ENCODE measurements at regions not wholly inside any gene's neighbourhood (a gene's known extent, or its start where the extent isn't known, plus 50 kb on each side); places are given as distances from the start of the nearest gene placed in this dataset.
"Not testable (repeated sequence)": the region's sequence is repeated elsewhere in the genome, so short reads cannot be mapped to it uniquely, and the experiment has no call there.

DNA sequence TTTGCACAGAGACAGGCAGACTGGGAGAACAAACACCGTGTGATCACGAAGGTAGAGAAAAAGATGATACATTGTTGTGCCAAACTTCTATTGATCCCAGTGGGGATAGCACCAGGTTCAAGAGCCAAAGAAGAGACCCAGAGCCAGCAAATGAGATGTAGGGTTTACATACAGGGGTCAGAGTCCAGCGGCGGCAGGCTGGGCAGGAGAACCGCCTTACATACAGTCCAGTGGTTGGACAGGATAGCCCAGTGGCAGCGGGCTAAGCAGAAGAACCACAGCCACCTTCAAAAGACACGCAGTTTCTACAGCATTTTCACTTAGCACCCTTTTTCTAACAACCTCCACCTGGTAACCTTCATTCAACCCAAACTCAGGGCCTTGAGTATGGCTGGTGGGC lies 932.8 kb downstream of the SLC4A3 start:
- no peak for DNase-seq (ENCODE audit: low read depth in 2 of 2)

DNA sequence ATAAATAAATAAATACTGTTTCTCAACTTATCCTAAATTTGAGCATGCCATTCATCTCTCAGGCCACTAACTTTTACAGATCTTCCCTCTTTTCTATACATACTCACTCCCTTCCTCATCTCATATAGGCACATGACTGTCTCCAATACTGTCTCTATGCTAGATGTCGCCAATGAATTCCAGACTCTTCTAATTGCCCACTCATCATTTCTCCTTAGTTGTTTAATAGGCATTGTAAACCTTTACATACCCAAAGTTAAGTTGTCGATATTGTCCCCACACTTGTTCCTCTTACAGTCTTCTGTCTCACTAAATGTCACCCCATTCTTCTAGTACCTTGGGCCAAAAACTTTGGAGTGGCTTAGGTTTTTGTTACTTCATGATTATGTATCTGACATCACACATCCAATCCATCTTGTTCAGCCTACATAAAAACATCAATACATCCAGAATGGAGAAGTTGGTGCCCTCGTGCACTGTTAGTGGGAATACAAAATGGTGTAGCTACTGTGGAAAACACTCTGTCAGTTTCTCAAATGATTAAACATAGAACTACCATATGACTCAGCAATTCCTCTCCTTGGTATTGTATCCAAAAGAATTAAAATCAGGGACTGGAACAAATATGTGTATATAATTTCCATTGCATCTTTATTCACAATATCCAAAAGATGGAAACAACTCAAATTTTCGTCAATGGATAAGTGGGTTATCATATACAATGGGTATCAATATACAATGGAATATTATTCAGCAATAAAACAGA lies 935.1 kb downstream of the SLC4A3 start:
- no peak for DNase-seq (ENCODE audit: low read depth in 2 of 2)

DNA sequence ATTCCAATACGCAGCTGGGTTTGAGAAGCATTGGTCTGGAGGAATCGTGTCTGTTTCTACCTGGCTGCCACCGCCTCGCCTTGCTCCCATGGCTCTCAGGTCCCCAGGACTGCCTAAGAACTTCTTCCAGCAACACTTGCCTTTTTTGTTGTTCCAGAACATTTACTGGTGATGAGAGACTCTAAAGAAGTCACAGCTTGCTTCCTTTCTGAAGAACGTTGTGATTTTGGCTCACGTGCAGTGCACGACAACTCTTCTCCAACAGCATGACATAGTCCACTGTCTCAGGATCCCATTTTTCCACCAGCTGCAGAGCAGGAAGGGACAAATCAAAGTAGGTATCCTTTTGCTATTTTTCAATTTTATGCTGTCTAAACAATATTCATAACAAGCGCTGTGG lies 940.9 kb downstream of the SLC4A3 start:
- DNase-seq (ENCODE audit: low read depth in 2 of 2) = no peak

DNA sequence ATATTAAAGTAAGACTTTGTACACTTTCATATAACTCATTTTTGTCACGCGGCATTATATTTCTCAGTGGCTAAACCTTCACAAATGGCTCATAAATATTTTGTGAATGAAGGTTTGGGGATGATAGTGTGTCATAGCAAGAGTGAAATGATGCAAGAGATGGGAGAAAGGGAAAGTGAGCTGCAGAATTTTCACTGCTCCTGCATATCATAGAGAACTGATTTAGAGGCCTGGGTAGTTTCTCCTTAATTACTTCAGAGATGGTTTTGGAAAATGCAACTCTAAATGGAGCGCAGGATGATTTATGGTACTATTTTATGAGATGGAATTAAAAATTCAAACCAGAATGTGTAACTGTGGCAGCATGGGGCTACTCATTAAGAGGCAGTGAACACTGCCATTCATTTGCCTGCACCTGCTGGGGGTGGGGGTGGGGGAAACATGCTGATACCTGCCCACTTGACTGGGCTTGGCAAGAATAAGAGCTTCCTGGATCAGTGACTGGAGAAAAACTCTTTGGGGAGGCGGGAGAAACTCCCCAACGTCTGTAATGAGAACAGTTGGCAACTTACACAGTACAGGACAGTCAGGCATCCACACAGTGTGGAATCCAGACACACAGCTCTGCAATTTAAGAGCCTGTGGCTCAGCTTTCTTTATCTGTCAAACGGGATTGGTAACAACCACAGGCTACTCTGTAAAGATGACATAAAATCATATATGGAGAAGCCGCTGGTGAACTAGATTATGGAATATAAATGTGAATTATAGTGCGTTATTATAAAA lies 941.9 kb downstream of the SLC4A3 start:
- no peak for DNase-seq (ENCODE audit: low read depth in 2 of 2)

DNA sequence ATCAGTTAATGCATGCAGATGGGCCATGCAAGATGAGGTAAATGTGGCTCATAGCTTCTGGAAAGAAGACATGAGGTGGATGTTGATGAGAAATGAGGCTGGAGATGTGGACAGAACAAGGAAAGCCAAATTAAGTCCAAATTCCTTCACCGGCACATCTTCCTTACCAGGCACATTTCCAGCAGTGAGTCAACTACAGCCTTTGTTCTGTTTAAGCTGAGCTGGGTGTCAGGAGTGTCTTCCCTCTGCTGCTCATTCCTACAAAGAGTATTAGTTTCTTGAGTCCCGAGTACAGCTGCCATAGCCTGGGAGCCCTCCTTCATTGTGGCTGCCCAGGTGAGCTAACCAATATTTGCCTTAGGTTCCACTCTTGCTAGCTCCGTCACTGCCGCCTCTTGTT lies 945.0 kb downstream of the SLC4A3 start:
- no peak for DNase-seq (ENCODE audit: low read depth in 2 of 2)

DNA sequence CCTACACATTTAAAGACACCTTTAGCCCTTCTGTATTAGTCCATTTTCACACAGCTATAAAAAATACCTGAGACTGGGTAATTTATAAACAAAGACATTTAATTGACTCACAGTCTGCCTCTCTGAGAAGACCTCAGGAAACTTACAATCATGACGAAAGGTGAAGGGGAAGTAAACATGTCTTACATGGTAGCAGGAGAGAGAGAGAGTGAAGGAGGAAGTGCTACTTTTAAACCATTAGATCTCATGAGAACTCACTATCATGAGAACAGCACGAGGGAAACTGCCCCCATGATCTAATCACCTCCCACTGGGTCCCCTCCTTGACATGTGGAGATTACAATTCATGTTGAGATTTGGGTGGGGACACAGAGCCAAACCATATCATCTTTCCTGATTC lies 946.6 kb downstream of the SLC4A3 start:
- DNase-seq (ENCODE audit: low read depth in 2 of 2) = no peak

DNA sequence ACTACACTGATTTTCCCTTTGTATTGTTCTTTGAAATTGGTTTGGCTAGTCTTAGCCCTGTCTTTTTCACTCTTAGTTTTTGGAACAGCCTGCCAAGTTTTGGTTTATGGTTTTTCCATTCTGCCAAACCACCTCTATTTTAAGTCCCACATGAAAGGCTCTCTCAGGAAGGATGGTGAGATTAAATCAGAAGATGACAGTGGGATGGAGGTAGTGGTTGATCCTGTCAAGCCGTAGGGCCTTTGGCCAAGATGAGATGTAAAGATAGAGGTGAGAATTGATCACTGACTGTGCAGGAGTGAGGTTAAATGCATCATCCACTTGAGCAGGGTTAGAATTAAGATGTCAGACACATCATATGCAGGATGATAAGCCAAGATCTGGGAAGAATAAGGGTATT lies 948.5 kb downstream of the SLC4A3 start:
- DNase-seq (ENCODE audit: low read depth in 2 of 2) = no peak

DNA sequence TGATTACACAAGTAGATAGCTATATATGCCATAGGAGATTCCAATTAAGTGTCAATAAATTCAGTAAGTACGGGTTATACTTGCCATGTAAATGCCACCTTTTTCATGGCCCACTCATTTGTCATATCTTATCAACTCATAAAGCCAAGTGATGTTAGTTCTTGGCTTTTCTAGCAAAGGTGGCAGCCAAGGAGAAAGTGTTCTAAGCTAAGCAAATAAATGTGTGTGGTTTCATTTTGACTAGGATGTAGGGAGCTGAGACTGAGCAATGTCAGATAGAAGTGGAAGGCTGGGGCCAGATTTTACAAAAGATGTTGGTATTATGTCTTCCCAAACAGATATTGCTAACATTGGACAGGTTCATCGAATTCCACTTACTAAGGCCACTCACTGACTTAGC lies 952.0 kb downstream of the SLC4A3 start:
- DNase-seq (ENCODE audit: low read depth in 2 of 2) = no peak

DNA sequence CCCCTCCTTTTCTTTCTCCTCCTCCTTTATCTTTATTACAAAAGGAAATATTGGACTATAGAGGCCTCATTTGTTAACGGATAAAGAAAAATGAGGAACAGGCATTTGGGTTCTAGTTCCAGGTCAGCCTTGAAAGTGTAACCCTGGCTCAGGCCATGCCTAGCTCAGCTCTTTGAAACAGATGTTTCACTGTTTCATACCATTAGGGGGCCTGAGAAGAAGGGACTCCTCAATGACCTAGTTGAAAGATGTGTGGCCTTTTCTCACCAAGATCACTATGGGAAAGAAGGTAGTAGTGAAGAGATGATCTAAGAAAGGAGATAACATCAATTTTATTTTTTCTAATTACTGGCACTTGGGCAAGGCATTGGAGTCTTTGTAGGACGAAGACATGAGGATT lies 952.7 kb downstream of the SLC4A3 start:
- DNase-seq (ENCODE audit: low read depth in 2 of 2) = no peak

DNA sequence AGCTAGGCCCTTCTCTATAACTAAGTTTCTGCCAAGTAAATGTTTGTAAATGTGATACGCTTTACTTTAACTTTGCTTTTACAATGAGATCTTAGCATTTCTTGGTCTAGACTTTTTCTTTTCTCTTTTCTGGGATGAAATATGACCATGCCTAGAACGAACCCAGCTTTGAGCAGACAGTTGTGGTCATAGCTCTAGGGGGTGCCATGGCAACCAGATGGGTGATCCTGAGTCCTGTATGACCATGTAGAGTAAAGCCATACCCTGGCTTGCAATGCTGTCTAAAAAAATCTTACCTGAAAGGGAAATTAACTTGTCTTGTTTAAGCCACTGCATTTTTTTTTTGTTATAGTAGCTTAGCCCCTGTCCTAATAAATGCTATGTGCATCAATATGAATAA lies 956.3 kb downstream of the SLC4A3 start:
- no peak for DNase-seq (ENCODE audit: low read depth in 2 of 2)

DNA sequence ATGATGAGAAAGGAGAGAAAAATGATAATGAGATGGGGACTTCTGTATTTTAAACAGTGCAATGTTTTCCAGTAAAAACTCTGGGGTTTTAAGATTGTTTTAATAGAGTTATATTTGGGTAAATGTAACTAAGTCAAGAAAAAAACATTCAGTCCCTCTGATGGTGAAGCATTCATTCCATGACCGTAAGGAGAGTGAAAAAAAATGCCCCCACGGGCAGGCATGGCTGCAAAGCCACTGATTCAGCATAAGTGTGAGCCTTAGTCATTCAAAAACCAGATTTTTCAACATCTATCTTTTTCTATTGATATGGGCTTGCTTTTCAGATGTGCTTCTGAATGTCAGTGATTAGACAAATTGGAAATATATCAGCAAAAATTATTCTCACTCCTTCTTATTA lies 957.8 kb downstream of the SLC4A3 start:
- DNase-seq (ENCODE audit: low read depth in 2 of 2) = no peak

DNA sequence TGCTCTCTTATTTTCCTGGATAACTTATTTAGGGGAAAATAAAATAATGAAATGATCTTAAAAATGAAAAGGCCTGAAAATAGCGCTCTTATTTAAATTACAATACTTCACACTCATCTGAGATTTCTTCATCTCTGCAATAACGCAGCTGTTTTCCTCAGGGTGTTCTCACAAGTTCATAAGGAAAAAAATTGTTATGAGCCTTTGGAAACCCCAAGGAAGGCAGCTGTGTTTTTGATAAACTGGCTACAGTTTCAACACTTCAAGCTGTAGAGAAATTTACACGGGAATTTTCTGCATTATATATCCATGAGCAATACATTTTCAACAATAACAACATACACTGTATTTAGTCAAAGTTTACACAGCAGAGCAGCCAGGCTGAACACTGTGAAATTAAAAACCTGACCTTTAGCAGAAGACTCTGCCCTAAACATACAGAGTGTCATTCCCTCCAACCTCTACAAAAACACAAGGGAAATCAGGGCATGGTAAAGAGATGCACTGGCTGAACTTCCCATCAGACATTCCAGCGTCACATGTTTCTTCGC lies 959.6 kb downstream of the SLC4A3 start:
- DNase-seq (ENCODE audit: low read depth in 2 of 2) = no peak

DNA sequence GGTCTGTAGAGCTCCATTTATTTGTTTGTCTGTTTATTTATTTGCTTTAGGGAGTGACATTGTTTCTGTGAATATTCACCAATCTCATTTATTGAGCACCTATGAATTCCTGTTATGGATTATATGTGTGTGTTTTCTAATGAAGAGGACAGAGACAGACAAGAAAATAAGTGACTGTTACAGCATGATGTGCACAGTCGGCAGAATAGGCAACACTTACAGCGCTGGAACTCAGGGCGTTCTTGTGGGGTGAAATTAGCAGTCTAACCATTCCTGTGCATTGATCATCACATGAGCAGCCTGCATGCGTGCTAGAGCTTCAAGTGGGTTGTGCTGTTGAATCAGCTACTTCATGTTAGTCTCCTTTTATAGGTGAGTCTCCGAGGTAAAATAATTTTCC lies 960.7 kb downstream of the SLC4A3 start:
- no peak for DNase-seq (ENCODE audit: low read depth in 2 of 2)

DNA sequence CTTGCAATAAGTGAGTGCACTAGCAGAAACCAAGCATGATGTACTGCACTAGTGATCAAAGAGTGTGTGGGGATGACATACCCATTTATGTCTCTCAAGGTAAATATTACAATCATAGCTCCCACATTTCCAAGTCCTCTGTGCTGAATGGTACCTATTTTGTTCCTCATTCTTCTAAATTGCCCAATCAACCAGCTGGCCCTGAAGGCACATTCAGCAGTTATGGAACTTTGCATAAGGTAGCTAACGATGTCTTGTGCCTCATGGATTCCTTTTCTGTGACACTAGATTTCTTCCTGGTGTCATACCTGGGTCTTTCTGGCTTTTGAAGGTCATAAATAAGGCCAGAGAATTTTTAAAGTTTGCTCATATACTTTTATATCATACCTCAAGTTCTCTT lies 963.0 kb downstream of the SLC4A3 start:
- no peak for DNase-seq (ENCODE audit: low read depth in 2 of 2)

DNA sequence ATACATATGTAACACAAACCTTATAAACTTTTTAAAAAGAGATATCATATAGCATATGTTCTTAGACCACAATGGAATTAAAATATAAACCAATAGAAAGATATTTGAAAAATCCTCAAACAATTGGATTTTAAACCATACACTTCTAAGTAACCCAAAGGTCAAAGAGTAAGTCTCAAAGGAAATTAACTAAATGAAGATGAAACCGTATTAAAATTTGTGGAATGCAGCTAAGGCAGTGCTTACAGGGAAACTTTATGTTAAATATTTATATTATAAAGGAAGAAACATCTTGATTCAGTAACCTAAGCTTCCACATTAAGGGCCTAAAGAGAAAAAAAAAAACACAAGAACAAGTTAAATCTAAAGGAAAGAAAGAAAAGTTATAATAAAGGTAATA lies 966.1 kb downstream of the SLC4A3 start:
- DNase-seq (ENCODE audit: low read depth in 2 of 2) = no peak

DNA sequence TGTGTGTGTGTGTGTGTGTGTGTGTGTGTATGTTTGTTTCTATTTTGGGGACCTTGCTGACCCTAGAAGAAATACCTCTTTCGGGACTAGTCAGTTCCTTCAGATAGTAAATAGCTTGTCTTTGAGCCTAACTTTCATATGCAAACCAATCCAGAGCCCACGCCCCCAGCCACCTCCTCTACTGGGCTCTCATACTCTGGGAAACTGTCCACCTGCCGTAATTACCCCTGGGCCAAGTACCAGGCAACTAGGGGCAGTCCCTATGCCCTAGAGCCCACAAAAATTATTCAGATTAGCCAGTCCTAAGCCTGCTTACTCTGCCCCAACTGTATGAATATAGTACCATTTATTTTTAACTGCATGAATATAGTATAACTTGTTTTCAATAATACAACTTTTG lies 970.4 kb downstream of the EPHA4 start:
- no peak for DNase-seq (ENCODE audit: low read depth in 2 of 2)

DNA sequence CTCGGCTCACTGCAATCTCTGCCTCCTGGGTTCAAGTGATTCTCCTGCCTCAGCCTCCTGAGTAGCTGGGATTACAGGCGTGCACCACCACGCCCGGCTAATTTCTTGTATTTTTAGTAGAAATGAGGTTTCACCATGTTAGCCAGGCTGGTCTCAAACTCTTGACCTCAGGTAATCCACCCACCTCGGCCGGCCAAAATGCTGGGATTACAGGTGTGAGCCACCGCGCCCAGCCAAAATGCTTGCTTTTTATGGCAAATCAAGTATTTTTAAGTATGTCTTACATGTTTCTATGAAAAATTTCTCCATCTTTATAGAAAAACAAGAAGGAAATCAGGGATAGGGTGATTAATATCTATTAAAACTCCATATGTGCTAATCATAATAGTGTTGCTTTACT lies 959.1 kb downstream of the EPHA4 start:
- DNase-seq (ENCODE audit: low read depth in 2 of 2) = not testable (repeated sequence)

DNA sequence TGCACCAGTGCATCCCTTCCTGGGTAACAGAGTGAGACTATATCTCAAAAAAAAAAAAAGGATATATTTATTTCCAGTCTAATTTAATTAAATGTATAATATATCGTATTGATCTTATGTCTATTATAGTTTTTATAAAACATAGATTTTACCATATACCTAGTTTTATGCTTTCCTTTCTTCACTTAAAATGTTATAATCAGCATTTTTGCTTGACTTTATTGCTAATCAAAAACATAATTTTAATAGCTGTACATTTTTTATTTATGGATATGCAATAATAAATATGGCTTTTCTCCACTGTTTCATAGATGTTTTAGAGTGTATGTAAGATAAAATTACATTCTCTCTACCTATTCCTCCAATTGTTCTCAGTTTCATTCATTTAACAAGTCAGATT lies 958.0 kb downstream of the EPHA4 start:
- no peak for DNase-seq (ENCODE audit: low read depth in 2 of 2)

DNA sequence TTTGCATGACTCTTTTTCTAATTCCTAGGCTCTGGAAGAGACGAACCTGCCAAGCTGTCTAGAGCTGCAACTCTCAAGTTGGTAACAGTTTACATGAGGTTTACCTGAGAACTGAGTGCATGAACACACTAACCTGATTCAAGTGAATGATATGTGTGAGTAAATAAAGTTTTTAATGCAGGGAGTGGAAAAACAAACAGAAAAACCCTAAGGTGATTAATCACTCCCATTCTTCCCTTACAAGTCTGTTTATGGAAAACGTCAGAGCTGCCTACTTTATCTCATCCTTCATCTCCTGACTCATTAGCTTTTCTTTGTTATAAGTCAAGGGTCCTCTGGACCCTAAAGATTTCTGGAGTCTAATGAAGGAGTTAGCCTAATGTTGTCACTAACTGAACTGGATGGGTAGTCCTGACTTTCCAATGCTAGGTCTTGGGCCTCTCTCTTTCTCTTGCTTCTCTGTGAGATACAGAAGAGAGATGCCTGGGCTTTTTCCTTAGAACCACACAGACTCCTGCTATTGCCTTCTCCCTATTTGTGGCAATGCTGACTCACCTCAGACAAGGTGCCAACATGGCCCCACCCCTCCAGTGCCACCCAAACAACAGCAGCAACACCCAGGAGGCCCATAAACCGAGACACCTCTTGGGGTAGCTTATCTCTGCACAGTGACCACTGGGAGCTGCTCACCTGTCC lies 952.4 kb downstream of the EPHA4 start:
- no peak for DNase-seq (ENCODE audit: low read depth in 2 of 2)

DNA sequence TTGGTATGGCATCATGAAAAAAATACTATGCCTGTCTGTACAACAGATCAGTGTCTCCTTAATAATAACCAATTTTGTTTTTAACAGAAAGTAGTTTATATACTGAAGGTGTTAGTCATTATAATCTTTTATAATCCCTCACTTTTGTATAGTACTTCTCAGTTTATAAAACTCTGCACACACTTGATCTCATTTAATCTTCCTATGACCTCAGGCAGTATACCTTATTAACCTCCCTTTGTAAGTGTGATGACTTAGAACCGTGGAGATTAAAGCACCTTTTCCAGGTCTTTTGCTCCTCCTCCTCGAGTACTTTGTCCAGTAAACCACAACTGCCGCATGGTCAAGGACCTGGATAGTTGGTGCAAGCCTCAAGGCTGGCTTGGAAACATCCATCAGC lies 945.5 kb downstream of the EPHA4 start:
- no peak for DNase-seq (ENCODE audit: low read depth in 2 of 2)

DNA sequence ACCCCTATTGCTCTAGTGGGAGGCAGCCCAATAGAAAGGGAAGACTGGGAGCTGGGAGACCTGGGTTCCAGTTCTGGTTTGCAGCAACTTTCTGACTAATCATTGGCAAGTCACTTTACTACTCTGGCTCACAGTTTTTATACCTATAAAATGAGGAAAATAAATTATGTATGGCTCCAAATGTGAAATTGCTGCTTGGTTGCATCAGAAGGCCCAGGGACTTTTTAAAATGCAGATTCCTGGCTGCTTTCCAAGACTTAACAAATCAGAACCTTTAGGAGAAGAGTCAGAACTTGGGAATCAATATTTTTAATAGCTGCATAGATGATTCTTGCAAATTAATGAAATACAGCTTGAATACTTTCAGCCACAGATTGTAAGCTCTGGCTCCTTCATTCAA lies 943.9 kb downstream of the EPHA4 start:
- DNase-seq (ENCODE audit: low read depth in 2 of 2) = no peak

DNA sequence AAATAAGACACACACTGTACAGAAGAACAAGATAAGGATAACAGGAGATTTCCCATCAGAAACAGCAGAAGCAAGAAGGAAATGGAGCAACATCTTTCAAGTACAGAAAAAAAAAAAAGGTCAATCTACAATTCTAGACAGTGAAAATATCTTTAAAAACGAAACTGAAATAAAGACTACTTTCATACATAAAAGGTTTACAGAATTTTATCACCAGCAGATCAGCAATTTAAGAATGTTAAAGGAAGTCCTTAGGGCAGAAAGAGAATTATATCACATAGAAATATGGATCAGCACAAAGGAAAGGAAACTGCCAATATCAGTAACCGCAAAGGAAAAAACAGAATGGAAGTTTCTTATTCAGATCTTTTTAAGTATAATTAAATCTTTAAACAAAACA lies 931.0 kb downstream of the EPHA4 start:
- DNase-seq (ENCODE audit: low read depth in 2 of 2) = no peak

DNA sequence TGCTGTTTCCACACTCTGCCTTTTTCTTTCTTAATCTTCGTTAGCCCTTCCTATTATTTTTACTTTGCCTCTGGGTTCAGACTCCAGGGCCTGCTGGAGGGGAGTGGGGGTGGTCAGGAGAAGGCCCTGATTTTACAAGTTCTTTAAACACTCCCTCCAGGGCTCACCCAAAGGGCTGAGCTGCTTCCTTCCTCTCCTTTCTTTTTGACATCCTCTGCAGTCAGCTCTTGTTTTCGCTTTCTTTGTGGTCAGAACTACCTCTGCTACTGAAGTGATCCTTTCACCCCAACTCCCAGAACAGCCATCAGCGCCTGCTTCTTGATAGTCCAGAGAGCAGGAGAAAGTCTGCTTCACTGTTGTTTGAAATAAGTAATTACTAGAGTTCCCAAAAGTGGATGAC lies 925.7 kb downstream of the EPHA4 start:
- DNase-seq (ENCODE audit: low read depth in 2 of 2) = no peak

Measured in activated CD4-positive, alpha-beta T cell treated with anti-CD3 and anti-CD28 coated beads for 24 hours (primary cell).